NCI-H82 (cell line): ENCODE measurements at regions not wholly inside any gene's neighbourhood (a gene's known extent, or its start where the extent isn't known, plus 50 kb on each side); places are given as distances from the start of the nearest gene placed in this dataset.
"Not testable (repeated sequence)": the region's sequence is repeated elsewhere in the genome, so short reads cannot be mapped to it uniquely, and the experiment has no call there.

ENCODE experiments used
- DNase-seq: peaks from one replicate; lab custom pipeline; 2025; lab: John Stamatoyannopoulos, UW

GRCh38 chr19:28152195-28152594, 1060.8 kb downstream of the UQCRFS1 start:
- no peak for DNase-seq

GRCh38 chr19:28150129-28150528, 1062.8 kb downstream of the UQCRFS1 start:
- DNase-seq = no peak

- DNase-seq = no peak
Measured at GRCh38 chr19:28148554-28148953, 1064.4 kb downstream of the UQCRFS1 start.

DNA sequence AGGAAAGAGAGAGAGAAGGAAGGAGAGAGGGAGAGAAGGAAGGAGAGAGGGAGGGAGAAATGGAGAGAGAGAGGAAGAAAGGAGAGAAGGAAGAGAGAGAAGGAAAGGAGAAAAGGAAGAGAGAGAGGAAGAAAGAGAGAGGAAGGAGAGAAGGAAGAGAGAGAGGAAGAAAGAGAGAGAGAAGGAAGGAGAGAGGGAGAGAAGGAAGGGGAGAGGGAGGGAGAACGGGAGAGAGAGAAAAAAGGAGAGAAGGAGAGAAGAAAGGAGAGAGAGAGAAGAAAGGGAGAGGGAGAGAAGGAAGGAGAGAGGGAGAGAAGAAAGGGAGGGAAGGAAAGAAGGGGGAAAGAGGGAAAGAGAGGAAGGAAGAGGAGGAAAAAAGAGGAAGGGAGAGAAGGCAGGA, 1070.7 kb downstream of the UQCRFS1 start:
- DNase-seq = no peak

DNA sequence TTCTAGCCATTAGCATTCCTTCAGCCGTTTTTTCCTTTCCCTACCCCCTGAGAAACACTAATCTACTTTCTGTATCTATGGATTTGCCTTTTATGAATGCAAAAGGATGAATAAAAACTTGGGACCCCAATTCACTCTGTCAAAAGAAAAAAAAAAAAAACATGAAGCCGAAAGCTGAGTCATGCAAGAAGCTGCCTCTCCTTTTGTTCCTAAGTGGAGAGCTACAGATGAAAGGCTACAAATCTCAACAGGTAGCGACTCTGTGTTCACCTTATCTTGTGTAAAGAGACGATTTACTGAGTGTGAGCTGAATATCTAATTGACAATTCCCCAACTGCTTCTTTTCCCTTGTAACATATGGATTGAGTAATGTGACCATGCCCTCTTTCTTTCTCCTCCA, 1072.8 kb downstream of the UQCRFS1 start:
- DNase-seq = no peak

- DNase-seq = no peak
Measured at GRCh38 chr19:28137772-28138171, 1075.2 kb downstream of the UQCRFS1 start.

DNA sequence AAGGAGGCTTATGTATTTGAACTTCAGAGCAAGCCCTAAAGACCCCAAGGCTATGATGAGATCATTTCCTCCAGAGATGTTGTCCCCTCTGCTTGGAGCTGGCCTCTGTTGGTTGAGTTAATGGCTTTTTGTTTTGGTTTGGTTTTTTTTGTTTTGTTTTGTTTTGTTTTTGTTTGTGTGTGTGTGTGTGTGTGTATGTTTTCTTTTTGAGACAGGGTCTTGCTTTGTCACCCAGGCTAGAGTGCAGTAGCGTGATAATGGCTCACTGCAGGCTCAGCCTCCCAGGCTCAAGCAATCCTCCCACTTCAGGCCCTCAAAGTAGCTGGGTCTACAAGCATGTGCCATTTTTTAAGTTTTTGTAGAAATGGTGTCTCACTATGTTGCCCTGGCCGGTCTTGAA, 1076.2 kb downstream of the UQCRFS1 start:
- no peak for DNase-seq

DNA sequence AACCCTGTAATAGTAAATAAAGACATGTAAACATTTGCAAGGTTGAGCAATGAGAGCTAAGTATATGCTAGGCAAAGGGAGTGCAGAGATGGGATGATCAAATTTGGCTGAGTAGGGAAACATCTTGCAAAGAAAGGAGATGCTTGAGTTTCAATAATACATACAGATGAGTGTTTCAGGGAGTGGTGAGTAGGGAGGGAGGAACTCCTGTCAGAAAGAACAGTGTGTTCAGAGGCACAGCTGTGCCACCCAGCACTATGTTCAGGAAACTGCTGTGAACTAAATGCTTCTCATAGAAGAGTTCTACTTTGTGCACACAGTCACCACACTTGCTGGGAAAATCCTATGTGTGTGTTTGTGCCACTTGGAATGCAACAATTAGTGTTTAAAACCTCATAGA, 1077.1 kb downstream of the UQCRFS1 start:
- DNase-seq = no peak

- DNase-seq = no peak
Measured at GRCh38 chr19:28134311-28134710, 1078.6 kb downstream of the UQCRFS1 start.

- DNase-seq = peak; percentile 43
Measured at GRCh38 chr19:28130881-28131280, 1082.1 kb downstream of the UQCRFS1 start.

DNA sequence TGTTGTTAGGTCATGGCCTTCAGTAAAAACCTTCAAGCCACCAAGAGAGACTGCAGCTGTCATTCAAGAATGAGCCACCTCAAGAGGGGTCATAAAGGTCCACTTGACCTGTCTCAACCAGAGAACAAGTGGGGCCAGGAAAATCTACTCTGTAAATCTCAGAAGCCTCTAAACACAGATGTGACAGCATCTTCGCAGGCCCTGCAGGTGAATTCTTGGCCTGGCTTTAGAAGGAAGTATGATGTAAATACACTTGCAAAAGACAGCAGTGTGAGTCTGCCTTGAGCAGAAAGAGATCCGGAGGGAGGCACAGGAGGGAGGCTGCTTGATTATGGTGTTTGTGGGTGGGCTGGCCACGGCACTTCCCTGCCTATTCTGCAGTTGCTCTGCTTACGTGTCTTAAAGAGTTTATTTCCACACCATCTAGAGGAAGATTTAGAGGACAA, 1082.9 kb downstream of the UQCRFS1 start:
- peak; percentile 44 for DNase-seq

DNA sequence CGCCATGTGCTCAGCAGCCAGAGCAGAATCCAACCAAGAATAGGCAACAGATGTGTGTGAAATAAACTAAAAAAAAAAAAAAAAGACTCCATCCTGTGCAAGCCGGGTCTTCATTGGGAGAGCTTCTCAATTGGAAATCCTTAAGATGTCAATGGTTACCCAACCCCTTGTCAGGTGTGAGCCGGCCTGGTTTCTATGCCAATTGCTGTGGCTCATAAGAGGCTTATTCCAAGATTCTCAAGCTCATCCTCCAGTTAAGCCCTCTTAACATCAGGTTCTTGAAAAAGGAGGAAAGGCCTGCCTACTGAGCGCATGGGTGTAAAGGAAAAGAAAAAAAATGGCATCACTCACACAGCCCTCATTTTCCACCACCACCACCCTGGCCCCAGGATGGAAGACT, 1084.6 kb downstream of the UQCRFS1 start:
- peak; percentile 95 for DNase-seq

GRCh38 chr19:28126135-28126898, 1086.6 kb downstream of the UQCRFS1 start:
- no peak for DNase-seq

GRCh38 chr19:28122734-28123133, 1090.2 kb downstream of the UQCRFS1 start:
- DNase-seq = no peak

- DNase-seq = no peak
Measured at GRCh38 chr19:28118235-28118634, 1094.7 kb downstream of the UQCRFS1 start.

GRCh38 chr19:28117143-28117542, 1095.8 kb downstream of the UQCRFS1 start:
- no peak for DNase-seq

DNA sequence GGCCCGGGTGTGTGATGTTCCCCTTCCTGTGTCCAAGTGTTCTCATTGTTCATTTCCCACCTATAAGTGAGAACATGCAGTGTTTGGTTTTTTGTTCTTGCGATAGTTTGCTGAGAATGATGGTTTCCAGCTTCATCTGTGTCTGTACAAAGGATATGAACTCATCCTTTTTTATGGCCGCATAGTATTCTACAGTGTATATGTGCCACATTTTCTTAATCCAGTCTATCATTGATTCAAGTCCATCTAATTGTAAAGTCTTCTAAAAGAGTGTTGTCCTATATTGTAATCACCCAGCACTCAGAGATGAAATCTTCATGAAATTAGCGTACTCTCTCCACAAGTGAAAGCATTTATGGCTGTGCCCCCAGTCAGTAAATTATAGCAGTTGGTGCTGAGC, 1096.6 kb downstream of the UQCRFS1 start:
- not testable (repeated sequence) for DNase-seq

- DNase-seq = no peak
Measured at GRCh38 chr19:28103921-28104320, 1109.0 kb downstream of the UQCRFS1 start.

GRCh38 chr19:28084659-28085157, 1128.2 kb downstream of the UQCRFS1 start:
- not testable (repeated sequence) for DNase-seq

DNA sequence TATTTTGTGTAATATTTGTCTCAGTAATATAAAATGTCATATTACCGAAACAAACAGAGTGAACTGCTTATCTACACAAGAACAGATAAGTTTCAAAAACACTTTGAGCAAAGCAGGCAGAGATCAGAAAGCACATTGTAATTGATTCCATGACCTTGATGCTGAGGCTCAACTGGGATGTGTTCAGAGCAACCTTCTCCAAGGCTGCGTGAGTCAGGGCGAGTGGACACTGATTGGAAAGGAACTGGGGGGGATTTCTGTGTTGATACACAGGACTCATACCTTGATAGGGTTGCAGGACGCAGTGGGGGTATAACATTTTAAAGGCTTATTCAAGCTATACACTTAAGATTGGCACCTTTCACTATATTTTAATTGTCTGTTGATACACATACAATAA, 1136.3 kb downstream of the UQCRFS1 start:
- no peak for DNase-seq

DNA sequence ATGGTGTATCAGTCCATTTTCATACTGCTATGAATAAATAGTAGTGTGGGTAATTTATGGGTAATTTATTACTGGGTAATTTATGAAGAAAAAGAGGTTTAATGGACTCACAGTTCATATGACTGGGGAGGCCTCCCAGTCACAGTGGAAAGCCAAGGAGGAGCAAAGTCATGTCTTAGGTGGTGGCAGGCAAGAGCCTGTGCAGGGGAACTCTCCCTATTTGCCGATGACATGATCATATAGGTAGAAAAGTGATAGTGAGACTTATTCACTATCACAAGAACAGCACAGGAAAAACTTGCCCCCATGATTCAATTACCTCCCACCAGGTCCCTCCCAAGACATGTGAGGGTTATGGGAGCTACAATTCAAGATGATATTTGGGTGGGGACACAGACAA, 1137.7 kb downstream of the UQCRFS1 start:
- DNase-seq = no peak

DNA sequence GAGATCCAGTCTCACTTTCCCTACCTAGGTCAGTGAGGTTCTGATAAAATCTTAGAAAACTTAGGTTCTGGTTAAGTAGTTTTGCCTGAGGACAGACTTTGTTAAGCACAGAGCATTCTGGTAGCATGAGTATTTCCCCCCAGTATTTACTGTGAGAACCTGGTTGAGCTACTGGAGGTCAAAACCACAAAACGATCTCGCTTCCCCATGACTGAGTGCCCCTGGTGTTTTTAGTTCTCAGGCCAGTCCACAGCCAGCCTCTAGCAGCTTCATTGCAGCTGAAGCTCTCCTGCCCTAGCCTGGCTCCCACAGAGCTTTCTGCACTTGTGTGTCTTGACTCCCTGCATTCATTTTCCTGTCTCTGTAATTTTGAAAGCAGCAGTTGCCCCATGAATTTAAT, 1138.2 kb downstream of the UQCRFS1 start:
- no peak for DNase-seq

DNA sequence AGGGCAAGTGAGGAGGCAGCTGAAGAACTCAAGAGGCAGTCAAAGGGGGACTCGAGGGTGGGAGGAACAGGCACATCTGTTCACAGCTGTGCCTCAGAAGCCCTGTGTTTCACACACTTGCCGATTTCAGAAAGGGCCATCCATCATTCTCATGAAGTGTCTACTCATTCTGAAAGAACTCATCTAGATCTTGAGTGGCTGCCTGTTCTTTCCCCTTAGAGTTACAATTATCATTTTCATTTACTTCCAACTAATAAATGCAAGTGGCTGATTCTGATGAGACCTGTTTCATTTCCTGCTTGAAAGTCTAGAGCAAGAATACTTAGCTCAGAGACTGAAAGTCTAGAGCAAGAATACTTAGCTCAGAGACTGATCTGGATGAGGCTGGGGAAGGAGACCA, 1145.1 kb downstream of the UQCRFS1 start:
- no peak for DNase-seq

DNA sequence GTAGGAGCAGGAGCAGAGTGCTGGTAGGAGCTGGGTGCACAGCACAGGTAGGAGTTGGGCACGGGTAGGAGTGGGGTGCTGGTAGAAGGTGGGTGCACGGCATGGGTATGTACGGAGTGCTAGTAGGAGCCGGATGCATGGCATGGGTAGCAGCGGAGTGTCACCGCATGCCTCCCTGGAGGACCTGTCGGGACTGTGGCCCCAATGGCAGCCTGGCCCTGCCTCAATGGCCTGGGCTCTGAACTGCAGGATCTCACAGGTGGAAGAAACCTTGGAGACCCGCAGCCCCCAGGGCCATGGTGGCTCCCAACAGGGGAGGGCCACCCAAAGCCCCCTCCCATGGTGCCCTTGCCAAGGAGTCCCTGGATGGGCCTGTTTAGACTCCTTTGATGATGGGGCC, 1146.0 kb downstream of the UQCRFS1 start:
- DNase-seq = no peak
